ENCODE measurements at regions not wholly inside any gene's neighbourhood (a gene's known extent, or its start where the extent isn't known, plus 50 kb on each side); places are given as distances from the start of the nearest gene placed in this dataset.

GRCh38 chr5:73253047-73253660 lies 80.2 kb downstream of the TMEM174 start:
- no peak for ATAC-seq
- DNase-seq, result no peak
- intact Hi-C loops (cut with DNase I, micrococcal nuclease), result no loop called here

GRCh38 chr5:73250645-73251044 lies 77.7 kb downstream of the TMEM174 start:
- DNase-seq (no peak), ATAC-seq (no peak)
- intact Hi-C loops (cut with DNase I, micrococcal nuclease), result no loop called here

DNA sequence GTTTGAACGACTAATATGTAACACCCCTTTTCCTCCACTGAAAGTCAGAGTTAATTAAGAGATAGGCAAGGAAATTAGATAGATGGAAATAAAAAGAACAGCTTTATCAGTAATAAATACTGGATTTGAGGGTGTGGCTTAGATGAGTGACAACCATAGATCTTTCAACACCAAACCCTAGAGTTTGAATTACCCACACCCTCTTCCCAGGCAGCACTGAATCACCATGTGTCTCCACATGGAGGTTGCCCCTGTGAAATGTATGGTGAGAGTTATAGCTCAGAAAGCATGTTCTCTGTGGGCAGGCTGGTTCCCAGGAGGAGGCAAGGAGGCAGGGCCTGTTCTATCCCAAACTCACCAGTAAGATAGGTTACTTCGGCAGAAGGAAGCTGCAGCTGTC lies 69.7 kb downstream of the TMEM174 start:
- intact Hi-C loops (cut with DNase I, micrococcal nuclease), result no loop called here
- DNase-seq (no peak), ATAC-seq (no peak)

DNA sequence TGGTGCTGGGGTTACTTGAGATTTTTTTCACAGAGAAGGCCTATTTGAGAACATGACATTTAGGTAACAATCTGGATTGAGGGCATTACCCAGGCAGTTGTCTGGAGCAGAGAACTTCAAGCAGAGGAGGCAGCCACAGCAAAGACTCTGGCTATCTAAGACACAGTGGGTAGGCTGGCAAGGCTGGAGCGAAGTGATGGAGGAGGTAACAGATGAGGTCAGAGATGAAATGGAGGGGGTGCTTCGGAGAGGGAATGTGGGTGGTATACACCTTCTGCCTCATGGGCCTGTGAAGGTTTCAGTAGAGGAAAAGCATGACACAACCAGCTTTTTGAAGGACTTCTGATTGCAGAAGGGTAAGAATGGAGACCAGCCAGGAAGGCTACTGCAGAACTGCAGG lies 65.9 kb downstream of the TMEM174 start:
- intact Hi-C loops (cut with DNase I, micrococcal nuclease), result no loop called here
- DNase-seq (no peak), ATAC-seq (no peak)

DNA sequence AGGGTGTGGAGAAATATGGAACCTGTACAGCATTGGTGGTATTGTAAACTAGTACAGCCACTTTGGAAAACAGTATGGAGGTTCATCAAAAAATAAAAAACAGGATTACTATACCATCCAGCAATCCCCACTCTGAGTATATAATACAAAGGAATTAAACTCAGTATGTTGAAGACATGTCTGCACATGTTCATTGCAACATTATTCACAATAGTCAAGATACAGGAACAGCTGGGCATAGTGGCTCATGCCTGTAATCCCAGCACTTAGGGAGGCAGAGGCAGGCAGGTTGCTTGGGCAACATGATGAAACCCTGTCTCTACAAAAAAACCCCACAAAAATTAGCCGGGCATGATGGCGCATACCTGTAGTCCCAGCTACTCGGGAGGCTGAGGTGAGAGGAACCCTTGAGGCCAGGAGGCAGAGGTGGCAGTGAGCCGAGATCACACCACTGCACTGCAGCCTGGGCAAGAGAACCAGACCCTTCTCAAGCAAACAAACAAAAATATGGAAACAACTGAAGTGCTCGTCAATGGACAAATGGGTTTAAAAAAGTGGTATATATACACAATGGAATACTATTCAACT lies 63.6 kb downstream of the TMEM174 start:
- intact Hi-C loops (cut with DNase I, micrococcal nuclease), result no loop called here
- DNase-seq (no peak), ATAC-seq (no peak)

DNA sequence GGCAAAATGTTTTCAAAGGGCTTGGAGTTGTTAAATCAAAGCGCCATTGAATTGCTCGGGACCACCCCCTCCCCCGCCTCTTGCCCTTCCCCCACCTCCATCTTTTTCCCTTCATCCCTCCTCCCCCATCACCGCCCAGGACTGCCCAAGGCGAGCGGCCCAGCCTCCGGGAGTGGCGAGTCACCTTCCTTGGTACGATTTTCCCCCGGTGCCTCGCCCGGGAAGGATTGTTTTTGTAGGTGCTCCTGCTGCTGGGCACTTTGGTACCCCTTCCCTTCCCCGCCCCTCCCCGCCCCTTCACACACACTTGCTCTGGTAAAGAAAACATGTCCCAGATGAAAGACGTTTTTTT lies 61.2 kb downstream of the TMEM174 start:
- no peak for ATAC-seq
- DNase-seq, result no peak
- intact Hi-C loops (cut with DNase I, micrococcal nuclease), result no loop called here

GRCh38 chr5:73233461-73234203 lies 60.6 kb downstream of the TMEM174 start:
- DNase-seq (no peak), ATAC-seq (peak; percentile 53)
- intact Hi-C loops (cut with DNase I, micrococcal nuclease), result no loop called here

GRCh38 chr5:73233053-73233460 lies 60.1 kb downstream of the TMEM174 start:
- no peak for ATAC-seq
- no peak for DNase-seq
- intact Hi-C loops (cut with DNase I, micrococcal nuclease), result no loop called here

DNA sequence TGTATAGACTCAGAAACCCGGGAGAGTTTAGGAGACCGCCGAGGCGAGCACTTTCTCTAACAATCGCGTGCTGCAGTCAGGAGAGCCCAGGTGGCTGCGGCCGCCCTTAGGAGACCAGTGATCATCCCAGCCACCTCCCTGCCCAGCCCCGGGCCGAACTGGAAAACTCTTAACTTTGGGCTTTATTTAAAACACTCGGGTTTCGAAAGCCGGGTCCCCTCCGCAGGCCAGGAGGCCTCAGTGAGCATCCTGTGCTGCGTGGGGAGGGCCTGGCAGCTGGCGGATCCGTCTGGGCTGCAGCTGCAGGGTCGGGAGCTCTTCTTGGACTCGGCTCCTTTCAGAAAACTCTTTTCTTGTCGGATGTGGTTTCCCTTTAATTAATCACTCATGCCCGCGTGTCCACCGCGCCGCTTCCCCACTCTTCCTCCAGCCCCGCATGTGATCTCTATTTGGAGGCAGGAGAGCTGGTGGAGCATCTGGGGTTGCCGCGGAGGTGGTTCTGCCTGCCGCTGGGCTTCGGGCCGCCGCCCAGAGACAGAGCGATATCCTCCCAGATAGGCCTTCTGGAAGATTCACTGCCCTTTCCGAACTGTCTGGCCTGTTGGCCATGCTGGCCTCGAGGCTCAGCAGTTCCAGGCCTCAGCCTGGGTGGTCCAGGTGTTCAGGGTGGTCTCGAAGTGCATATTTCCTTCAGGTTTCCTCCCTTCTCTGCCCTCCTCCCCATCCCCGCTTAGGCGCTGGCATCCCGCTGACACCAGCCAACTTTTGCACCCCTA lies 59.5 kb downstream of the TMEM174 start:
- DNase-seq (no peak), ATAC-seq (no peak)

DNA sequence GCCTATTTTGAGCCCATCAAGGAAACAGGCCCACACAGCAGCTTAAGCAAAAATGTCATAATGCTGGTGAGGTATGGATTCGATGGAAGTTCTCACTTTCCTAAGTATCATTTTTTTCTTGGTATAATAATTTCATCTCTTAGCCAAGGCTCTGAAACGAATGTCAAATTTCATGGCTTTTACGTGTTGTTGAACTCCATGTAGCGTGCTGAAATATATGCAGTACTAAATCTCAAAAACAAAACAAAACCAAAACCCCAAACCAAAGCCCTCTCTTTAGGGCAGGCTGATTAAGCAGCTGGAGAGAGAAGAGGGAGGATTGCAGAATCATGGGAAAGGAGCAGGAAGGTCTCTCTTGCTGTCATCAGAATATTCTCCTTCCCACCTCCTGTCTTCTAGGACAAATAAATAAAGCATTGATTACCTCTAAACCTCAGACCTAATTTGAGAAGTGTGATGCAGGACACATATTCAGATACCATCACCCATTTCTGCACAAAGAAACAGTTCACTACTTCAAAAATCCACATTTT lies 58.3 kb downstream of the TMEM174 start:
- intact Hi-C loops (cut with DNase I, micrococcal nuclease), result no loop called here
- no peak for DNase-seq
- ATAC-seq, result no peak

More for the DNA sequence above, 59.5 kb downstream of the TMEM174 start:
- intact Hi-C loops (cut with DNase I, micrococcal nuclease), result no loop called here

DNA sequence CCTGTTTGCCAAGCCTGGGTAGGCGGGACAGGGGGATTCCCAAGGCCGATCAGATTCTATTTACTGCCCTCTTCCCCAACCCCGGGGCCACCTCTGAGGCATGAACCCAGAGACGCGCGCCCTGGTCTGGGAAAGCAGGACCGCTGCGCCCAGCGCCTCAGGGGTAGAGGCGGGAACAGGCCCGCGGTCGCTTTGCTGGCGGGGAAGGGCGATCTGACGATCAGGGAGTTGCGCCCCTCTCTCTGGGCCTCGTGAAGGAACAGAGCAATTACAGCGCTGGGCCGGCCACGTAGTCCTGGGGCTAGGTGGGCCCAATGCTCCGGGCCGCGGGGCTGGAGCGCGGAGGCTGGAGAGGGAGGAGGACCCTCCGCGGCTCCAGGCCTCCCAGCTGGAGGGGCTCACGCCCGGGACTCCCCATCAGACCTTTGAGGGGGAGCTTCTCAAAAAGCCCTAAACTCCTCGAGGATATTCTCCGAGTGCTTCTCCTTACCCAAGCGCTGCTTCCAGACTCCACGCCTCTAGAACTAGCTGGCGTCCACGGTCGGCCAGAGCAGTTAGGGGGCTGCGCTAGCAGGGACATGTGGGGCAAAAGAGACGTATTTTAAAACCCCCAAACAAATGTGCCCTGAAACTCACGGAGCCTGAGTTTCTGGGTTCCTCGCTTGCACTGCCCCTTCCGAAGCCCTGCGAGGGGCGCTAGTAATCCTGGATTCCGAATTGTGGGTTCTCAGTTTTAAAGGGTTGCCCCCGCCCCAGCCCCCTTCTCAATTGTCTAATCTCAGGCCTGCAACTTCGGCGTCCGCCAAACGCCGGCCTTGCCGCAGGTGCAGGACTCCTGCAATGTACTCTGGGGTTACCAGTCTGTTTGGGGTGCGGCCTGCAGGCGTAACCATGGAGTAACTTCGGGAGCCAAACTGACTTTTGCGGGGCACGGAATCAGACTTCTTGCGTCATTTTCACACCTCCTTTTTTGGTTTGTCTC lies 57.6 kb downstream of the TMEM174 start:
- intact Hi-C loops (cut with DNase I, micrococcal nuclease), result no loop called here

DNA sequence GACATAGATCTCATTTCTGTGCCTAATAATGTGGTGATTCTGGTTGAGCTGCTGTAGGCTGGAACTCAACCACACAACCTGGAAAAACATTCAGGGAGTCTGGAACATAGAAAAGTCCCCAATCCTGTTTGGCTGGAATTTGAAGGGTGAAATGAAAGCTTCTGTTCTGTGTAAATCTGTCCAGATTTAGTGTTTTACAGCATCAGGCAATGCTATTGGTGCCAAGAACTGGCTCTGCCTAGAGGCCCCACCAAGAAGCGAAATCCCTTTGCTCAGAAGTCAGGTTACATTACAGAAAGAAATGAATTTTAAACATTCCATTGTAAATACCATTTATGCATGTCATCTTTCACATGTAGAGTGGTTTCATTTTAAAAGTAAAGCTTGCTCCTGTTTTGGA lies 56.3 kb downstream of the TMEM174 start:
- DNase-seq (no peak), ATAC-seq (no peak)
- intact Hi-C loops (cut with DNase I, micrococcal nuclease), result no loop called here

More for the DNA sequence above, 57.6 kb downstream of the TMEM174 start:
- DNase-seq (no peak), ATAC-seq (no peak)

DNA sequence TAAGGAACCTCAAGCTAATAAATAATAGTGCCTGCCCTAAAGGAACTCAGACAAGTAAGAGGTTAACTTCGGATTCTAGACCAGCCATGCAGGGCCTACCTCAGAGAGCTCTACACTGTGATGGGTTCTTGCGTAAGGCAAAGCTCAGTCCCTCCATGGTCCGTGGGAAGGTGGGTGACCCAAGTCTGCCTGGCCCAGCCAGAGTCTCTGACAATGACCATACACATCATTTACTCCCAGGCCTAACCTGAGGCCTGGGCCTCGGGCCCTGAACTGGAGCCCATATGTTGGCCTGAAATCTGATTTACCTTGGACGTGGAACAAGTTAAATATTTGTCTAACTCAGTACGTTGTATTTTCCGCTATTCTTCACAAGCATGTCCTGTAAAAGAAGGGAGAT lies 55.1 kb downstream of the TMEM174 start:
- ATAC-seq, result no peak

More for the DNA sequence above, 55.1 kb downstream of the TMEM174 start:
- intact Hi-C loops (cut with DNase I, micrococcal nuclease), result no loop called here
- no peak for DNase-seq
